ENCODE measurements at regions not wholly inside any gene's neighbourhood (a gene's known extent, or its start where the extent isn't known, plus 50 kb on each side); places are given as distances from the start of the nearest gene placed in this dataset.

DNA sequence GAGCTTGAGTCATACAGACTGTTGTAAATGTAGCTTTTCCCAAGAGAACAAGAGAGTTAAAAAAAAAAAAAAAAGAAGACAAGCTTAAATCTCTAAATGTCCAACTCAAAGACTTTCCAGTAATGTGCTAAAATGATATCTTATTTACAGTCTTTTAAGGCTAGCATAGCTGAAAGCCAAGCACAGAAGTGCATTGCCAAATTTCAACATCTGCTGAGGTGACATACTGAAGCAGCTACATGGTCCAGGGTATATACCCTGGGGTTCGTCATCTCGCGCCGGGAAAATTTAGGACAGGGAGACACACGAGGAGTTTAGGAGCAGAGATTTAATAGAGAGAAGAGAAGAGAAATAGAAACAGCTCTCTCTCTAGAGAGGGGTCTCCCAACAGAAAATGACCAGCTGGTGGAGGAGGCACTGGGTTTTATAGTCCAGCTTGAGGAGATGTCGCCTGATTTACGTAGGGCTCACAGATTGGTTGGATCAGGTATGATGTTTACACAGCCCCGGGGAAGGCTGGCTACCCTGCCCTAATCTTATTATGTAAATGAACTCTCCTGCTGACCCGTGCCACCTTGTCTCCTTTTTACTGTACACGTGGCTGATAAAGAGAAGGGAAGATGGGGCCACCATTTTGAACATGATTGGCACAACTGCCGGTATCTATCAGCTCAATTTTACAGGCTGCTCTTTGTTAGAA, 172.7 kb downstream of the TRIM33 start:
- TF ChIP-seq, protein P1, sequence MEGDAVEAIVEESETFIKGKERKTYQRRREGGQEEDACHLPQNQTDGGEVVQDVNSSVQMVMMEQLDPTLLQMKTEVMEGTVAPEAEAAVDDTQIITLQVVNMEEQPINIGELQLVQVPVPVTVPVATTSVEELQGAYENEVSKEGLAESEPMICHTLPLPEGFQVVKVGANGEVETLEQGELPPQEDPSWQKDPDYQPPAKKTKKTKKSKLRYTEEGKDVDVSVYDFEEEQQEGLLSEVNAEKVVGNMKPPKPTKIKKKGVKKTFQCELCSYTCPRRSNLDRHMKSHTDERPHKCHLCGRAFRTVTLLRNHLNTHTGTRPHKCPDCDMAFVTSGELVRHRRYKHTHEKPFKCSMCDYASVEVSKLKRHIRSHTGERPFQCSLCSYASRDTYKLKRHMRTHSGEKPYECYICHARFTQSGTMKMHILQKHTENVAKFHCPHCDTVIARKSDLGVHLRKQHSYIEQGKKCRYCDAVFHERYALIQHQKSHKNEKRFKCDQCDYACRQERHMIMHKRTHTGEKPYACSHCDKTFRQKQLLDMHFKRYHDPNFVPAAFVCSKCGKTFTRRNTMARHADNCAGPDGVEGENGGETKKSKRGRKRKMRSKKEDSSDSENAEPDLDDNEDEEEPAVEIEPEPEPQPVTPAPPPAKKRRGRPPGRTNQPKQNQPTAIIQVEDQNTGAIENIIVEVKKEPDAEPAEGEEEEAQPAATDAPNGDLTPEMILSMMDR (IDR thresholded peaks at IDR 0.05): no peak
- no peak for TF ChIP-seq POLR2A (IDR thresholded peaks at IDR 0.05)

All from testis (tissue), 2 donors.